ENCODE measurements at regions not wholly inside any gene's neighbourhood (a gene's known extent, or its start where the extent isn't known, plus 50 kb on each side); places are given as distances from the start of the nearest gene placed in this dataset.
"Not testable (repeated sequence)": the region's sequence is repeated elsewhere in the genome, so short reads cannot be mapped to it uniquely, and the experiment has no call there.

DNA sequence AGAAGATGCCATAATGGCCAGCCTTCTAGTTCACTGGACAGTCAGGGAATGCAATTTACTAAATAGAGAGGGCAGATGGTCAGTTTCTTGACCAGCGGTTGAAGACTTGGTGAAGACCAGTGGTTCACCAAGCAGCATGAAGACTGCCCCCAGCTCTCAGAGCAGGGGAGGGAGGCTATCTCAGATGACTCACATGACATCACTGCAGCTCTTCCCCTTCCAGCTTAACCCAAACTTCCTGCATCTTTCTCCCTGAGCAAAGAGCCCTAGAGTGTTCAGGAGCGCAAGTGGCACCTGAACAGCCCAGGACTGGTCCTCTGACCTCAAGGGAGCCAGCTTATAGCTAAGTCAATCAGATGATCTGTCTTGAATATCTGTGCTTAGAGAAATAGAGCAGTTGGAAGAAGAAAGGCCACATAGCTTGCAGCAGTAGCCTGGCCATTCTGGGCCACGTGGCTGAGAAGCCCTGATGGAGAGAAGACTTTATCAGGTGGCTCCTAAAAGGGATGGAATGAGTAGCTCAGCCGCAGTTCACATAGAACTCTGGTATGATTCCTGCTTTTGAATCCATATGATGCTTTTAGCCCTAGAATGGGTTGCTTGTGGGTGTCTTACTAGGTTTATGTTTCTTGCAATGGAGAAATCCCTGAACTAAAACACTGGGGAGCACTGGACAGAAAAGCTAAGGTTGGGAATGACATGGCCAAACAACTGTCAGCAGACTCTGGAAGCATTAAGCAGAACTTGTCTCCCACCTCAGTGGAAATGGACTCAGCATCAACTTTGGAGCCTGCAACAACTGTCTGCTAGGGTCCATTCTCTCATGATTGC is 392.1 kb upstream of the CCL2 start:
- DNase-seq: no peak

DNA sequence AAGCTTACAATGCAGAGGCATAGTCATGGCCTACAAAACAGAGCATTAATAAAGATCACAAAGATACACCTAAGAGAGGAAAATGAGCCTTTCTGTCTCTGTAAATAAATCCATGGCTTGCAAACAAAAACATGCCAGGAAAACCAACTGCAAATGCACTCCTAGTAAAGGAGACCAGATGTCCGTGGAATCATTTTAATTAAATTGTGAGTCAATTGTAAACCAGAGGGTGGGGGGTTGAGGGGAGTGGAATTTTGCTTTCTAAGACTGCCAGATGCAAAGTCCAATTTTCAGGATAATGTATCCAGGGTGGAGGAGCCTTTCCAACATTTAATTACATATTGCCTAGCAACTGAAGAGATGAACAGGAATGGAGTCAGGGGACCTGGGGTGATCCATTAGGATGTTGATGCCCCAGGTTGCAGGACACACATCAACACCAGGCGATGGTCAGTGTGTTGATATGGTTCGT is 390.3 kb upstream of the CCL2 start:
- DNase-seq: no peak

DNA sequence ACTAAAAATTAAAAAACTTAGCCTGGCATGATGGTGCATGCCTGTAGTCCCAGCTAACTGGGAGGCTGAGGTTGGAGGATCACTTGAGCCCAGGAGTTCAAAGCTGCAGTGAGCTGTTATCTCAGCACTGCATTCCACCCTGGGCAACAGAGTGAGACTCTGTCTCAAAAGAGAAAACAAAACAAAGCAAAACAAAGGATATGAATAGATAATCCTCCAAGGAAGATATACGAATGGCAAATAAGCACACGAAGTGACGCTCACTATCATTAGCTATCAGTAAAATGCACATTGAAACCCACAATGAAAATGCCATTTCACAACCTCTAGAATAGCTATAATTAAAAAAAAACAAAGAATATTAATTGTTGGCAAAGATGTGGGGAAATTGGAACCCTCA is 386.2 kb upstream of the CCL2 start:
- DNase-seq: no peak

DNA sequence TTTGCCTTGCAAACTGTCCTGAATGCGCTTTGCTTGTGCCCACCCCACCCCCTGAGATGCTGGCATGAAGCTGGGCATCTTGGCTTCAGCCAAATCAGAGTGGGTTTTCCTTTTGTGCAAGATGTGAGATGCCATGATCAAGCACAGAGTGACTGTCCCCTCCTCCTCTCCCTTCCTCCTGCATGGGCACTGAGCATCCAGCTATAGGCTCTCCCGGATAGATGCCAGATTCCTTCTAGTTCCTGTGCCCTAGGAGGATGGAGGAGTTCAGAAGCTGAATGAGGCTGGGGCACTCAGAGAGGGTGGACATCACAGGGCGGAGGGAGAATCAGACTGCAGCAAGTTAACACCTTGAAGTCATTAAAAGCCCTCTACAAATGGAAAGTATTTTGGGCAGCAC is 384.1 kb upstream of the CCL2 start:
- DNase-seq: no peak

DNA sequence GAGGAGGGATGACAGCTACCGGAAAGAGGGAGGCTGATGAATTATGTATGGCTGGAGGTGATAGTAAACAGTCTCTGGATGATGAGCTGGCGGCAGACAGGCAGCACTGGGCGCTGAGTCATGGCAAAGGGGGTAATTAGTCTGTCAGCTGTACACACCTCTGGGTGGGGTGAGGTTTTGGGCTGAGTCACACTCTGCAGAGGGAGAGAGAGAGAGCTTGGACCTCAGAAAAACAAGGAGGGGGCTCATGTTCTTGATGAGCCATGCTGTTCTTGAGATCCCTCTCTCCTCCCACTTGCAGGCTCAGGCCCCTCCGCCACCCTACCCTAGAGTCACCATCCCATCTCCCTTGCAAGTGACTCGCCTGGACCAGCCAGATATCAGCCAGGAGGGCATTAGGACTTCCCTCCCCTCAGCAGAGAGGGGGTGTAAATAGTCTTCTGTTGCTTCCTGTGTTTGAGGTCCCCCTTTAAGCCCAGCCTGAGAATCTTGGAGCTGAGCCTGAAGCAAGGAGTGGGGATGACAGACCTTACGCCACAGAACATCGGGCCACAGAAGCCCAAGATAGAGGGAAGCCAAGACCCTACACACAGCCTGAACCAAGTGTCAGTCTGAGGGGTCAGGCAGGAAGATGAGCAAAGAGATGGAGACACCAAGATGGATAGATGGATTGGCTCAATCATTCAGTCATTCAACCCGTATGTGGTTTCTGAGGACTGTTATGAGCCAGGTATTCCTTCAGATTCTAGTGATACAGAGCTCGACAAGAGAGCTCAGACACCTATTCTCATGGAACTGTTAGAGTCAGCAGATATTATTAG is 383.2 kb upstream of the CCL2 start:
- no peak for DNase-seq

DNA sequence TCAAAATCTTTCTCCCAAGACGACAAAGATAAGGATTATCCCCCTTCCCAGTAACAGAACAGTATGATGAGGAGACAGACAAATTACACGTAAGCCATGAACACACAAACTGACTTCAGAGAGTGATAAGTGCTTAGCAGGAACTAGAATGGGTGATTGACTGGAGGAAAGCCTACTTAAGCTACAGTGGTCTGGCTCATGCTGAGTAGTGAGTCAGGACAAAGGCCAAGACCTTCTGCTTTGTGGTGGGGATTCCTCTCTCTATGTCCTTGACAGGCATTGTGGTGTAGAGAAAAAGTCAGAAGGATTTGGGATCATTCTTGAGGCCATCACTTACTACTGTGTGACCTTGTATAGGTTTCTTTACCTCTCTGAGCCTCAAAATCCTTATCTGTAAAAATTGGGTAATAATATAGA is 381.9 kb upstream of the CCL2 start:
- no peak for DNase-seq

DNA sequence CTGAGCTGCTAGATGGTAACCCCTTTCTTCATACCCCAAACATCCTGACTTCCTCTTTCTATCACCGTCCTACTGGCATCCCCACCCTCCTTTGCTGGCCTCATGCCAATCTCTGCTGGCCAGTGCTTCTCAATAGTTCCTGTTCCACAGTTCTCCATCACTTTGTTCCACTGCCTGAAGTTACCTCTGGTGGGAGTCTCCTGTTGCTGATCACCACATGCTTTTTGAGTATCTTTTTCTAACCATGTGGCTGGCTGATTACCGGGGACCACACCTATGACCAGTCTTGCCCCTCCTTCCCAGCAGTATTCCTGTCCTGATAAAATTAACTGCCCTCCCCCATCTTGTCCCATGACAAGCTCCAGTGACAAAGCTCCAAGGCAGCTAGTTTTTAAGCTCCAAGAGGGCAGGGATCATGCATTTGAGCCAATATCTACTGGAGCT is 380.4 kb upstream of the CCL2 start:
- DNase-seq: no peak

DNA sequence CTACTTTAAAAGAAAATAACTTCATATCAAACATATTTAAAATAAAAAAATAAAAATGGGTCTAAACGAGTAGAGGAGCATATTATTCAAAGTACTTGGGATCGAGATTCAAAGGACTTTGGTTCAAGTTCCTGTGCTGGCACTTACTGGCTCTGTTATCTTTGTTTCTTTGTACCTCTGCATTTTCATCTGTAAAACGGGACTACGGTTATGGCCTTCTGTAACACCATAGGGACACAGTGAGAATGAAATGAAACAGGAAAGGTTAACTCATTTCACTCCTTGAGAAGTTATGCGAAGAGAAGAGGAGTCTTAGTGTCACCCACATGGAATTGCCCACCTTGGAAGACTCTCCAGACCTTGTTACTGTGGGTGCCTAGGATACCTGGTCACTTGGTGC is 379.1 kb upstream of the CCL2 start:
- no peak for DNase-seq

DNA sequence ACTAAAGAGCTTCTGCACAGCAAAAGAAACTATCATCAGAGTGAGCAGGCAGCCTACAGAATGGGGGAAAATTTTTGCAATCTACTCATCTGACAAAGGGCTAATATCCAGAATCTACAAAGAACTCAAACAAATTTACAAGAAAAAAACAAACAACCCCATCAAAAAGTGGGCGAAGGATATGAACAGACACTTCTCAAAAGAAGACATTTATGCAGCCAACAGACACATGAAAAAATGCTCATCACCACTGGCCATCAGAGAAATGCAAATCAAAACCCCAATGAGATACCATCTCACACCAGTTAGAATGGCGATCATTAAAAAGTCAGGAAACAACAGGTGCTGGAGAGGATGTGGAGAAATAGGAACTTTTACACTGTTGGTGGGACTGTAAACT is 372.8 kb upstream of the CCL2 start:
- DNase-seq: not testable (repeated sequence)

DNA sequence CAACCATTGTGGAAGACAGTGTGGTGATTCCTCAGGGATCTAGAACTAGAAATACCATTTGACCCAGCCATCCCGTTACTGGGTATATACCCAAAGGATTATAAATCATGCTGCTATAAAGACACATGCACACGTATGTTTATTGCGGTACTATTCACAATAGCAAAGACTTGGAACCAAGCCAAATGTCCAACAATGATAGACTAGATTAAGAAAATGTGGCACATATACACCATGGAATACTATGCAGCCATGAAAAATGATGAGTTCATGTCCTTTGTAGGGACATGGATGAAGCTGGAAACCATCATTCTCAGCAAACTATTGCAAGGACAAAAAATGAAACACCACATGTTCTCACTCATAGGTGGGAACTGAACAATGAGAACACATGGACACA is 372.4 kb upstream of the CCL2 start:
- DNase-seq: not testable (repeated sequence)

DNA sequence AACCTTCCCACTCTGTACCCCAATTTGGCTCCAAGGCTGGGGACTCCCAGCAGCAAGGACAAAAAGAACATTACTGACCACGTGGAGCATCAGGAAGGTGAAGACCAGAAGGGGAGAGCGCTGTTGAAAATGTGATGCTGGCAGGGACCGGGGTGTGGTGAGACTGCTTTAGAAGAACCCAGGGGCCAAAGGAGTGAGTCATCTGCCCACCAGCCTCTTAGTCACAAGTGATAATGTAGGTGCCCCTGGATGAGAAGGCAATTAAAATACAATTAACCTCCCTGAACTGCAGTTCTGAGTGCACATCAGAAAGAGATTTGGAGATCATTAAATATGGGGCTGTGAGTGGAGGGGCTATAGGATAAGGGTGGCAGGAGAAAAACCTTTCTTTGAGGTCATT is 366.6 kb upstream of the CCL2 start:
- DNase-seq: no peak

DNA sequence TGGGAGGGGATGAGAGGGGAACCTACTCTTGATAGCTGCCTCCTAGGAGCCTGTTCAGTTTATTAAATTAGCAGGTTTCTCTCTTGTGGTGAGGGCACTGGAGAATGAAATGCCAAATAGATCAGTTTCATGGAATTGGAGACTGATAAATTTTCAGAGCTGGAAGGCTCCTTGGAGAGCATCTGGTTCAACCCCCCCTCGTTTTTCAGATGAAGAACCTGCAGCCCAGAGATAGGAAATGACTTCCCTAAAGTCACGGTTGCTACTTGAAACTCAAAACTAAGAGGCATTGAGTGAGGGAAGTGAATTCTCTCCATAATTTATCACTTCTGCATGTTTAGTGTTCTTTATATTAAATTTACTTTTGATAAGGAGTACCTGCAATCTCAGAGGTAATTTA is 366.0 kb upstream of the CCL2 start:
- DNase-seq: no peak

DNA sequence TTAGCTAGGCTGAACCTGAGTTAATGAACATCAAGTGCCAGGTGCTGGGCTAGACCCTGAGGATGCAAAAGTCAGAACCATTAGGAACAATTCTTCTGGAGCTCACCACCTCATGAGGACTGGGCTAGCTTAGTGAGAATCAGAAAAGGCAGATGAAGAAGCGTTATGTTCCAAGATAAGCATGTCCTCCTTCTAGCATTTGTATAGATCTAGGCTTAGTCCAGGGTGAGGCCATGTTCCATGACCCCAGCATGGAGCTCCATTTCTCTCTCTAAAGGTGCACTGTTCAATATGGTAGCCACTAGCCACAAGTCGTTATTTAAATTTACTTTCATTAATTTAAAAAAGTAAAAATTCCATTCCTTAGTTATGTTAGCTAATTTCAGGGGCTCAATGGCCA is 365.3 kb upstream of the CCL2 start:
- no peak for DNase-seq

DNA sequence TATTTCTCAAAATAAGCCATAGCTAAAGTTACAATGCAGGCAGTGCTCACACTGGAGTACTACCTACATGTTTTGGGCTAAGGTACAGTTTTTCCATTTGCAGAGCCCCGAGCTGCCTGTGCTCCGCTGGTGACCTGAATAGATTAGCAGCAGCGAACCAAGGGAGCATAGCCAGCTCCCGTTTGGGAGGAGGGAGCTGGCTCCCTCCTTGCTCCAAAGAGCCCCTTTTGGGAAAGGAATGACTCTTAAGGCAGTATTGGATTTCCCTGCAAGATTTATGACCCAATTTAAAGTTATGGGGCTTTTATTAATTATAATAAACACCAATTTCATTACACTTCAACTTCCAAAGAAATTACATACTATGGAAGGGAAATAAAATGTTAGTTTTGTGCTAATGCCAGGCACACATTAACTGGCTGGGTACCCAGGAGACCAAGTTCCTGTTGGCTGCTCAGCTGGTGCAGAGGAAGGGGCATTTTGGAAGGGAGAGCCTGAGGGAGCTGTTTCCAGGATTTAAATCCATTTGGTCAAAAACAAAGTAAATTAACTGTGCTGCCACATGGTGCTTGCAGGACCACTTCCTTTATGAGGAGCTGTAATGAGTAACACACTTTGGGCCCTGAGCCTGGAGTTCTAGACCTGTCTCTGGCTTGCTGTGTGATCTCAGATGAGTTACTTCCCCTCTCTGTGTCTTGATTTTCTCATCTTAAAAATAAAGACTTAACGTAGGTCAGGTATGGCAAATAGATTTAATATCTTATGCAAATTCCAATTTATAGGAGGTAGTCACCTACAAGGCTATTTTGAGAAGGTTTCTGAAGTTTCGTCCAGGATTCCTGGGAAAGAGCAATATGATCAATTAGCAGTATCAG is 362.1 kb upstream of the CCL2 start:
- no peak for DNase-seq

DNA sequence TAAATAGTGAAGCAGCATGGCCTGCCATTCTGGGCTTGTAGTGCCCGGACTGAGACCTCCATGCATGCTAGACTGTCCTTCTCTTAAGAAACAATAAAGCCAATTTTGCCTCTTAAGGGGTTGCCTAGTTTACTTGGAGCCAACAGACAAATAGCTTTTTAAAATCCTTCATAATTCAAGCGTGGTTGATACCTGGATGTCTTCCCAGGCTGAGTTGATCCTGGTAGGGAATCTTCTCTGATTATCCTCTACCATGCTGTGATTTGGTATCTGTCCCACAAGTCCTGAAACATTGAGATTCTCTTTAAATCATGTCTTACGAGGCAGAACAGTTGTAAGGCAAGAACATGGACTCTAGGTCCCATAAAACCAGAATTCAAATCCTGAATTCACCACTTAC is 359.6 kb upstream of the CCL2 start:
- DNase-seq: no peak

DNA sequence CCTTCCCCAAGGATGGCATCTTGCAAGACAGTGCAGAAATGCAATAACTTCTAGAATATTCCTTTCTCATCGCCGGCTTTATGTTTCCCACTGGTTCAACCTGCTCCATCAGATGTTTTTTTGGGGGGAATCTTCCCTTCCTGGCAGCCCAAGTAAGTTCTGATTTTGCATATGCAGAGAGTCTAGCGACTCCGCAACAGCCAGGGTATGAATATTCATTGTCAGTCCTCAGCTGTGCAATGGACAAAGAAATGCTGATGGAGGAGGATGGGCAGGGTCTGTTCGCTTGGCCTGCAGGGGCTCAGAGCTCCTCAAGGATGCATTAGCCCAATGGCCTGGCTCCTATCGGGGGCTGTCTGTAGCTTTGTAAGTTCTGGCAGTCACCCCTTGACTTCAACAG is 358.8 kb upstream of the CCL2 start:
- no peak for DNase-seq

DNA sequence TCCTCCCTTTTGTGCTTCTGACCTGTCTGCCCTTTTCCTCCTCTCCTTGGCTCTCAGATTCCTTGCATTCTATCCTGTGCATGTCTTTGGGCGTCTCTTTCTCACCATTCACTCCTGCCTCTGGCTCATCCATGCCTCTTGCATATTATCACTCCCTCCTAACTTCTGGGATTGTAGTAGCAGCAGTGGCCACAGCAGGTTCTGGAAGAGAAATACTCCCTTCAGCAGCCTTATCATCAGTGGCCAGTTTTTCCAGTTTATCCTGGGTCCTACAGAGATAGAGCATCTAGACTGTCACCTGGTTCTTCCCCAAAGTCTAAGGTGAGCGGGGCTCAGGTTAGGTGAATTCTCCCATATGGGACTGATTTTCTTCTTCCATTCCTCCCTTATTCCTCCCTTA is 354.0 kb upstream of the CCL2 start:
- no peak for DNase-seq

DNA sequence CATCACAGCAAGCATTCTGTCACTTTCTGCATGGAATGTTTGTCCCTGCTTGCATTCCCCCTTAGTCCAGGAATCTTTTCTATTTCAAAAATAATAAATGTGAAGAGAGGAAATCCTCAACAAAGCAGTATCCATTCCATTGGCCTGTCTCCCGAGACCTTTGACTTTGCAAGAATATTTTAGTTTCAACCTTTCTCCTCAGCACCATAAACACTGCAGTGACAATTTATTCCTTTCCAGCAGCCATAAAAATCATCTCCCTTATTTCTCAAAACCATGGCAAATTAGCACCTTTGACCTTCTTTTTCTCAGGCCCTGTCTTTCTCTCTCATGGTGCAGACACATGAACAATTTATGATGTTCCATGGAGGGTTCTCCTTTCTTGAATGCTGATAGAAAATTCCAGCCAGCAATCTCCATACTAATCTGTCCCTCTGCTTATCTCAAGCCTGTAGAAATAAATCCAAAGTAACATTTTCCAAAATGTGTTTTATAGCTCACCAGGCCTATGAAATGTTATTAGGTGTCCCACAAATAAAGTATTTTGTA is 352.1 kb upstream of the CCL2 start:
- no peak for DNase-seq

DNA sequence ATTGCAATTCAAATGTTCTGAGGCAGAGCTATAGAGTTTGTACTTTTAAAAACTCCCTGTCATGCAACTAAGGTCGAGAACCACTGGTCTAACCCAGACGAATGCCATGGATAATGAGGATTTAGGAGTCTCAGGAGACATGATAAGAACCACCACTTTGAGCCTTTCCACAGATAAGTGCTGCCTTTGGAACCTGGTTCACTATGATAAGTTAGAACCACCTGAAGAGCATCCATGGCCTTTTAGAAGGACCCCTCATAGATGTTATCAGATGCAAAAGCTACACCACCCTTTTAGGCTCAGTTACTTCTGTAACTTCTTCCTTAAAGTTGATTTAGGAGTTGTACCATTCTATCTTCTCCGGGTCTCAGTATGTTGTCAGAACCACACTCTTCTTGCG is 350.6 kb upstream of the CCL2 start:
- no peak for DNase-seq

DNA sequence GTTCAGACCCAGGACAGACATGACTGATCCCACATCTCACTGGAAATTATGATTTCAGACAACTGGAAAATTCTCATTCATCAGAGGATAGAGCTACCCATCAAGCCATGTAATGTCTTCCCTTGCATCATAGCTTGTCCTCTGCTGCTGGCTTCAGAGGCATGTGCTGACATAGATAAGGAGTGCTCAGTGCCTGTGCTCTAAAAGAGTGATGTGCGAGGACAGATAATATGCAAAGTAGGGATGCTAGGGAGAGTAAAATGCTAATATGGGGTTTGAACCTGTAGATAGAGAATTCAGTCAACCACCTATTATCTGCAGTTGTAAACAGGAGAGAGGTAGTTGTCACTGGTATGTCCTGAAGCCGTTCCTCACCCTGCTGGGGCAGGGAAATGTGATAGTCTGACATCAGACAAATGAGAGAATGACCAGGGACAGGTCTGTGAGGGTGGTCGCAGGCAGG is 349.7 kb upstream of the CCL2 start:
- DNase-seq: no peak

DNA sequence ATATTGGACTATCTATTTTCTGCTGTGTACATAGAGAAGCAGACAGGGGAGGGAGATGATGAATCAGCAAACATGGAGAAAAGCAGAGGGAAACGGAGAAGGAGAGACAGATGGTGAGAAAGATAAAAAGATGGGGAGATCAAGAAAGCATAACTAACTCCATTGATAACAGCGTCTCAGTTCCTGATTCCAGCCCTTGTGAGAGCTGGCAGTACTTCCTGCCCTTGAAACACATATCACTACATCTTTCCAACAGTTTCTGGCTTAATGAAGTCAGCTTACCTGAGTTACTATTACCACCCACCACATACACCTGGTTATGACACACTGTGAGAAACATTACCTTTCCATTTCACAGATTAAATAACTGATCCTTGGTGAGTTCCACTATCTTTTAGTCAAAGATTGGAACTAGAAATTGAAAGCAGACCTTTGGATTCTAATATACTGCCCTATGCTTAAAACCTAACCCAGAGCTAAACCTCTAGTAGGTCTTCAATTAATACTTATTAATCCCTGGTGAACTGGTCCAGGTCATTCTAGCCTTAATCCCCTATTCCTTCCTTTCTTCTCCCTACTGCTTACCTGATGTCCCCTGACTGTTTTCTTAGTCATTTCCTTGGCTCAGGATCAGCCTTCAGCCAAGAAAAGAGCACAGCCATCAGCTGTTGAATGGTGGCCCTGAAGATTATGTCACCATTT is 346.6 kb upstream of the CCL2 start:
- no peak for DNase-seq

Data from GOT3 (cell line).